K562 (cell line): ENCODE measurements at regions not wholly inside any gene's neighbourhood (a gene's known extent, or its start where the extent isn't known, plus 50 kb on each side); places are given as distances from the start of the nearest gene placed in this dataset.

ENCODE experiments used
- ZBTB8A ChIP-seq: fragments of 450-650 bp; IDR thresholded peaks from 2 replicates; pipeline ENCODE4 v1.6.1; 2018; ENCODE audit warnings: mild to moderate bottlenecking, moderate library complexity; ENCODE audit not compliant: partially characterized antibody
- TF ChIP-seq, protein P1 (sequence below): fragments of 450-650 bp; IDR thresholded peaks from 2 replicates; pipeline ENCODE4 v1.6.1; 2016
- TF ChIP-seq, protein P2 (sequence below): fragments of 250-450 bp; sonication (Bioruptor Pico); IDR thresholded peaks from 2 replicates; pipeline ENCODE4 v1.9.0; 2021; ENCODE audit warnings: mild to moderate bottlenecking, inconsistent platforms
- TF ChIP-seq, protein P3 (sequence below), 2 experiments: fragments of 450-650 bp in 1 of 2; IDR thresholded peaks; 2 replicates each; pipeline ENCODE4 v1.6.1; 2011 to 2017; ENCODE audit warnings: low read depth in 2 of 2, antibody characterized with exemption in 1 of 2, borderline replicate concordance in 1 of 2, low read length in 1 of 2, mild to moderate bottlenecking in 1 of 2, mixed read lengths in 1 of 2; ENCODE audit not compliant: control insufficient read depth in 1 of 2
- TF ChIP-seq, protein P4 (sequence below): fragments of 250-450 bp; sonication (Bioruptor Pico); IDR thresholded peaks from 2 replicates; pipeline ENCODE4 v1.4.0; 2020; ENCODE audit warnings: borderline replicate concordance

DNA sequence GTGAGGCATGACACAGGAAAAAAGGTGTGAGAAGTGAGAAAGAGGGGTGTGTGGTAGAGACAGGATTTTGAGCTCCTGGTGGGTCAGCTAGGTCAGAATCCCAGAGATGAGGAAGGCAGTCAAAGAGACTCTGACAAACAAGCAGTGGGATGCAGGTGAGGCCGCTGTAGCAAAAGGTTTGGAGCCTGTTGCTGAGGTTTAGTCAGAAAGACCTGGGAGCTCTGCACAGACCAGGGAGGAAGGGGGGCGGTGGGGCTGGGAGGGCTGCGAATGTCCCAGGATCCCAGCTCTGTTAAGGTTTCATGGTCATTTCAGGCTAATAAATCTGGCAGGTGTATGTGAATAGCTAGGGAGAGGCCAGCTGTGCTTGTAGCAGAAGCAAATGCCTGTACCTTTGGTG is 373.9 kb upstream of the SYNCRIP start (continued):
- TF ChIP-seq, protein P1, sequence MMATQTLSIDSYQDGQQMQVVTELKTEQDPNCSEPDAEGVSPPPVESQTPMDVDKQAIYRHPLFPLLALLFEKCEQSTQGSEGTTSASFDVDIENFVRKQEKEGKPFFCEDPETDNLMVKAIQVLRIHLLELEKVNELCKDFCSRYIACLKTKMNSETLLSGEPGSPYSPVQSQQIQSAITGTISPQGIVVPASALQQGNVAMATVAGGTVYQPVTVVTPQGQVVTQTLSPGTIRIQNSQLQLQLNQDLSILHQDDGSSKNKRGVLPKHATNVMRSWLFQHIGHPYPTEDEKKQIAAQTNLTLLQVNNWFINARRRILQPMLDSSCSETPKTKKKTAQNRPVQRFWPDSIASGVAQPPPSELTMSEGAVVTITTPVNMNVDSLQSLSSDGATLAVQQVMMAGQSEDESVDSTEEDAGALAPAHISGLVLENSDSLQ, result no peak
- no peak for TF ChIP-seq ZBTB8A
- TF ChIP-seq, protein P2, sequence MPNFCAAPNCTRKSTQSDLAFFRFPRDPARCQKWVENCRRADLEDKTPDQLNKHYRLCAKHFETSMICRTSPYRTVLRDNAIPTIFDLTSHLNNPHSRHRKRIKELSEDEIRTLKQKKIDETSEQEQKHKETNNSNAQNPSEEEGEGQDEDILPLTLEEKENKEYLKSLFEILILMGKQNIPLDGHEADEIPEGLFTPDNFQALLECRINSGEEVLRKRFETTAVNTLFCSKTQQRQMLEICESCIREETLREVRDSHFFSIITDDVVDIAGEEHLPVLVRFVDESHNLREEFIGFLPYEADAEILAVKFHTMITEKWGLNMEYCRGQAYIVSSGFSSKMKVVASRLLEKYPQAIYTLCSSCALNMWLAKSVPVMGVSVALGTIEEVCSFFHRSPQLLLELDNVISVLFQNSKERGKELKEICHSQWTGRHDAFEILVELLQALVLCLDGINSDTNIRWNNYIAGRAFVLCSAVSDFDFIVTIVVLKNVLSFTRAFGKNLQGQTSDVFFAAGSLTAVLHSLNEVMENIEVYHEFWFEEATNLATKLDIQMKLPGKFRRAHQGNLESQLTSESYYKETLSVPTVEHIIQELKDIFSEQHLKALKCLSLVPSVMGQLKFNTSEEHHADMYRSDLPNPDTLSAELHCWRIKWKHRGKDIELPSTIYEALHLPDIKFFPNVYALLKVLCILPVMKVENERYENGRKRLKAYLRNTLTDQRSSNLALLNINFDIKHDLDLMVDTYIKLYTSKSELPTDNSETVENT, result no peak
- TF ChIP-seq, protein P3, sequence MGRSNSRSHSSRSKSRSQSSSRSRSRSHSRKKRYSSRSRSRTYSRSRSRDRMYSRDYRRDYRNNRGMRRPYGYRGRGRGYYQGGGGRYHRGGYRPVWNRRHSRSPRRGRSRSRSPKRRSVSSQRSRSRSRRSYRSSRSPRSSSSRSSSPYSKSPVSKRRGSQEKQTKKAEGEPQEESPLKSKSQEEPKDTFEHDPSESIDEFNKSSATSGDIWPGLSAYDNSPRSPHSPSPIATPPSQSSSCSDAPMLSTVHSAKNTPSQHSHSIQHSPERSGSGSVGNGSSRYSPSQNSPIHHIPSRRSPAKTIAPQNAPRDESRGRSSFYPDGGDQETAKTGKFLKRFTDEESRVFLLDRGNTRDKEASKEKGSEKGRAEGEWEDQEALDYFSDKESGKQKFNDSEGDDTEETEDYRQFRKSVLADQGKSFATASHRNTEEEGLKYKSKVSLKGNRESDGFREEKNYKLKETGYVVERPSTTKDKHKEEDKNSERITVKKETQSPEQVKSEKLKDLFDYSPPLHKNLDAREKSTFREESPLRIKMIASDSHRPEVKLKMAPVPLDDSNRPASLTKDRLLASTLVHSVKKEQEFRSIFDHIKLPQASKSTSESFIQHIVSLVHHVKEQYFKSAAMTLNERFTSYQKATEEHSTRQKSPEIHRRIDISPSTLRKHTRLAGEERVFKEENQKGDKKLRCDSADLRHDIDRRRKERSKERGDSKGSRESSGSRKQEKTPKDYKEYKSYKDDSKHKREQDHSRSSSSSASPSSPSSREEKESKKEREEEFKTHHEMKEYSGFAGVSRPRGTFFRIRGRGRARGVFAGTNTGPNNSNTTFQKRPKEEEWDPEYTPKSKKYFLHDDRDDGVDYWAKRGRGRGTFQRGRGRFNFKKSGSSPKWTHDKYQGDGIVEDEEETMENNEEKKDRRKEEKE (IDR thresholded peaks at IDR 0.05; ENCODE audit: borderline replicate concordance in 1 of 2, control insufficient read depth in 1 of 2, low read depth in 2 of 2, low read length in 1 of 2), result no peak
- TF ChIP-seq, protein P4, sequence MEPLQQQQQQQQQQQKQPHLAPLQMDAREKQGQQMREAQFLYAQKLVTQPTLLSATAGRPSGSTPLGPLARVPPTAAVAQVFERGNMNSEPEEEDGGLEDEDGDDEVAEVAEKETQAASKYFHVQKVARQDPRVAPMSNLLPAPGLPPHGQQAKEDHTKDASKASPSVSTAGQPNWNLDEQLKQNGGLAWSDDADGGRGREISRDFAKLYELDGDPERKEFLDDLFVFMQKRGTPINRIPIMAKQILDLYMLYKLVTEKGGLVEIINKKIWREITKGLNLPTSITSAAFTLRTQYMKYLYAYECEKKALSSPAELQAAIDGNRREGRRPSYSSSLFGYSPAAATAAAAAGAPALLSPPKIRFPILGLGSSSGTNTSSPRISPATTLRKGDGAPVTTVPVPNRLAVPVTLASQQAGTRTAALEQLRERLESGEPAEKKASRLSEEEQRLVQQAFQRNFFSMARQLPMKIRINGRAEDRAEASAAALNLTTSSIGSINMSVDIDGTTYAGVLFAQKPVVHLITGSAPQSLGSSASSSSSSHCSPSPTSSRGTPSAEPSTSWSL (CRISPR knock-in tag), result no peak
